GM23338 (cell line): ENCODE measurements at regions not wholly inside any gene's neighbourhood (a gene's known extent, or its start where the extent isn't known, plus 50 kb on each side); places are given as distances from the start of the nearest gene placed in this dataset.

Experiments
- ATAC-seq: fragments of 200-7000 bp; cut with Tn5 transposase; 3 replicates; pipeline ENCODE4 v1.9.1; 2020
- DNase-seq: peaks from one replicate; pipeline ENCODE4 v3.0.0-alpha.2; 2015; ENCODE audit warnings: low spot score
- H2AFZ ChIP-seq: fragments of 200-600 bp; sonication (generic); 2 replicates; pipeline ENCODE4 v1.8.0; 2016; ENCODE audit warnings: antibody characterized with exemption, mild to moderate bottlenecking, moderate library complexity
- H3F3A ChIP-seq: fragments of 200-600 bp; sonication (generic); replicated peaks from 2 replicates; pipeline ENCODE4 v1.8.0; 2017; ENCODE audit warnings: antibody characterized with exemption, mixed run types, low read depth
- H3K27ac ChIP-seq: fragments of 200-600 bp; sonication (generic); 2 replicates; pipeline ENCODE4 v1.6.1; 2016; ENCODE audit warnings: low read depth
- H3K27me3 ChIP-seq: fragments of 200-600 bp; sonication (generic); 2 replicates; pipeline ENCODE4 v1.8.0; 2016; ENCODE audit warnings: mild to moderate bottlenecking, mixed run types, moderate library complexity; ENCODE audit not compliant: insufficient read depth
- H3K36me3 ChIP-seq: fragments of 200-600 bp; sonication (generic); 2 replicates; pipeline ENCODE4 v1.8.0; 2016; ENCODE audit warnings: mild to moderate bottlenecking; ENCODE audit not compliant: insufficient read depth
- H3K4me1 ChIP-seq: fragments of 200-600 bp; sonication (generic); 2 replicates; pipeline ENCODE4 v1.8.0; 2016; ENCODE audit warnings: mild to moderate bottlenecking, moderate library complexity; ENCODE audit not compliant: insufficient read depth
- H3K4me2 ChIP-seq: fragments of 200-600 bp; sonication (generic); 2 replicates; pipeline ENCODE4 v1.7.1; 2017; ENCODE audit warnings: mixed run types
- H3K4me3 ChIP-seq: fragments of 200-600 bp; sonication (generic); 2 replicates; pipeline ENCODE4 v1.6.1; 2016; ENCODE audit warnings: mixed run types
- H3K79me2 ChIP-seq: fragments of 200-600 bp; sonication (generic); replicated peaks from 2 replicates; pipeline ENCODE4 v1.8.0; 2017; ENCODE audit warnings: mild to moderate bottlenecking; ENCODE audit not compliant: insufficient read depth
- H3K9me2 ChIP-seq: fragments of 200-600 bp; sonication (generic); 2 replicates; pipeline ENCODE4 v1.8.0; 2017; ENCODE audit not compliant: insufficient read depth
- H4K20me1 ChIP-seq: fragments of 200-600 bp; sonication (generic); replicated peaks from 2 replicates; pipeline ENCODE4 v1.8.0; 2017; ENCODE audit warnings: mild to moderate bottlenecking; ENCODE audit not compliant: insufficient read depth
- H3K27ac Mint-ChIP-seq: 2 replicates; pipeline ENCODE4 v1.8.0; 2020; ENCODE audit warnings: inconsistent platforms, mild to moderate bottlenecking, moderate library complexity, mixed read lengths
- H3K27me3 Mint-ChIP-seq: 3 replicates; pipeline ENCODE4 v1.8.0; 2022; ENCODE audit warnings: low read depth, mild to moderate bottlenecking, moderate library complexity, mixed read lengths, inconsistent platforms; ENCODE audit not compliant: insufficient read depth, poor library complexity
- H3K36me3 Mint-ChIP-seq: 3 replicates; pipeline ENCODE4 v1.8.0; 2021; ENCODE audit warnings: low read depth, mild to moderate bottlenecking, inconsistent platforms, moderate library complexity, mixed read lengths
- H3K4me1 Mint-ChIP-seq: 3 replicates; pipeline ENCODE4 v1.8.0; 2020; ENCODE audit warnings: mild to moderate bottlenecking, inconsistent platforms, mixed read lengths
- H3K4me3 Mint-ChIP-seq: 3 replicates; pipeline ENCODE4 v1.8.0; 2021; ENCODE audit warnings: moderate library complexity, mild to moderate bottlenecking, inconsistent platforms, mixed read lengths
- H3K9me3 Mint-ChIP-seq: 3 replicates; pipeline ENCODE4 v1.8.0; 2020; ENCODE audit warnings: moderate library complexity, mild to moderate bottlenecking, inconsistent platforms, mixed read lengths
- CREB1 ChIP-seq: fragments of 250-450 bp; sonication (Bioruptor Pico); IDR thresholded peaks from 2 replicates; pipeline ENCODE4 v1.5.0; 2020; ENCODE audit warnings: low read depth, mild to moderate bottlenecking, moderate library complexity
- EZH2 ChIP-seq: fragments of 200-600 bp; sonication (generic); IDR thresholded peaks from one replicate; pipeline ENCODE4 v1.8.0; 2017; ENCODE audit warnings: antibody characterized with exemption, mild to moderate bottlenecking, low read depth; ENCODE audit not compliant: unreplicated experiment
- EZH2phosphoT487 ChIP-seq: fragments of 200-600 bp; sonication (generic); IDR thresholded peaks from one replicate; pipeline ENCODE4 v1.8.1; 2018; ENCODE audit warnings: antibody characterized with exemption; ENCODE audit not compliant: unreplicated experiment
- JUNB ChIP-seq: IDR thresholded peaks from one replicate; pipeline ENCODE4 v1.6.1; 2016; ENCODE audit warnings: antibody characterized with exemption; ENCODE audit not compliant: unreplicated experiment
- NANOG ChIP-seq: IDR thresholded peaks from 2 replicates; pipeline ENCODE4 v1.6.1; 2016; ENCODE audit warnings: antibody characterized with exemption, borderline replicate concordance
- POLR2AphosphoS5 ChIP-seq: IDR thresholded peaks from 2 replicates; pipeline ENCODE4 v1.6.1; 2016; ENCODE audit warnings: antibody characterized with exemption, low read depth
- STAT1 ChIP-seq: IDR thresholded peaks from one replicate; pipeline ENCODE4 v1.6.1; 2016; ENCODE audit warnings: antibody characterized with exemption; ENCODE audit not compliant: unreplicated experiment
- ZNF114 ChIP-seq: fragments of 250-450 bp; sonication (Bioruptor Pico); IDR thresholded peaks from 2 replicates; pipeline ENCODE4 v1.5.0; 2020; ENCODE audit warnings: mild to moderate bottlenecking, moderate library complexity
- ZNF331 ChIP-seq: fragments of 250-450 bp; sonication (Bioruptor Pico); IDR thresholded peaks from 2 replicates; pipeline ENCODE4 v1.5.0; 2020; ENCODE audit warnings: low read depth, mild to moderate bottlenecking, moderate library complexity
- TF ChIP-seq, protein P1 (sequence below): fragments of 250-450 bp; sonication (Bioruptor Pico); IDR thresholded peaks from 2 replicates; pipeline ENCODE4 v1.5.0; 2020; ENCODE audit warnings: mild to moderate bottlenecking, moderate library complexity
- TF ChIP-seq, protein P2 (sequence below): IDR thresholded peaks from 2 replicates; pipeline ENCODE4 v1.6.1; 2016; ENCODE audit warnings: antibody characterized with exemption
- TF ChIP-seq, protein P3 (sequence below), 2 experiments: fragments of 200-600 bp in 1 of 2; sonication (generic) in 1 of 2; conservative IDR thresholded peaks; 2 replicates each; pipeline versions ENCODE4 v1.5.1 to v1.6.1; 2016 to 2017; ENCODE audit warnings: antibody characterized with exemption in 2 of 2, low read depth in 2 of 2, mild to moderate bottlenecking in 2 of 2, moderate library complexity in 1 of 2
- TF ChIP-seq, protein P4 (sequence below): IDR thresholded peaks from one replicate; pipeline ENCODE4 v1.6.1; 2018; ENCODE audit warnings: antibody characterized with exemption; ENCODE audit not compliant: unreplicated experiment

DNA sequence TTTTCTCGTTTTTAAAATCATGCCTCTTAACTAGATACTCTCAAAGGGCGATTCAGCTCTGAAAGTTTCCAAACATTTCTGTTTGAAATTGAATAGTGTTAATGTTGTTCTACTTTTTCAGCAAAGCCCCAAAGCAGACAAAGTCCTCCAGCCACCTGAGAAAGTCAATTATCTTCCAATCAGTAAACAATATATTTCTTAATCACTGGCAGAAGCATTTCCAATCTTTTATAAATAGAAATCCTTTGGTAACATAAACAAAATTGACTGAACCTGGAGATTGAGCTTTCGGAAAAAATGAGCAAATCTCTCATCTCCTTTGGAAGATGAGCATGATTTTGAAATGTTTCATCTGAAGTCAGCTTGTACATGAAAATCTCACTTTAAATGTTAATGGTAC lies 84.4 kb upstream of the FIBIN start:
- H4K20me1 ChIP-seq, result no peaks in the 10 kb centered on the region
- H3K27ac ChIP-seq, result no peak overlapping the region
- no peak for ATAC-seq
- TF ChIP-seq ZNF114 (no peak), EZH2 (no peak), POLR2AphosphoS5 (no peak), JUNB (no peak), ZNF331 (CRISPR knock-in tag) (no peak), STAT1 (no peak), CREB1 (CRISPR knock-in tag) (no peak), EZH2phosphoT487 (no peak), NANOG (no peak)
- TF ChIP-seq, protein P1, sequence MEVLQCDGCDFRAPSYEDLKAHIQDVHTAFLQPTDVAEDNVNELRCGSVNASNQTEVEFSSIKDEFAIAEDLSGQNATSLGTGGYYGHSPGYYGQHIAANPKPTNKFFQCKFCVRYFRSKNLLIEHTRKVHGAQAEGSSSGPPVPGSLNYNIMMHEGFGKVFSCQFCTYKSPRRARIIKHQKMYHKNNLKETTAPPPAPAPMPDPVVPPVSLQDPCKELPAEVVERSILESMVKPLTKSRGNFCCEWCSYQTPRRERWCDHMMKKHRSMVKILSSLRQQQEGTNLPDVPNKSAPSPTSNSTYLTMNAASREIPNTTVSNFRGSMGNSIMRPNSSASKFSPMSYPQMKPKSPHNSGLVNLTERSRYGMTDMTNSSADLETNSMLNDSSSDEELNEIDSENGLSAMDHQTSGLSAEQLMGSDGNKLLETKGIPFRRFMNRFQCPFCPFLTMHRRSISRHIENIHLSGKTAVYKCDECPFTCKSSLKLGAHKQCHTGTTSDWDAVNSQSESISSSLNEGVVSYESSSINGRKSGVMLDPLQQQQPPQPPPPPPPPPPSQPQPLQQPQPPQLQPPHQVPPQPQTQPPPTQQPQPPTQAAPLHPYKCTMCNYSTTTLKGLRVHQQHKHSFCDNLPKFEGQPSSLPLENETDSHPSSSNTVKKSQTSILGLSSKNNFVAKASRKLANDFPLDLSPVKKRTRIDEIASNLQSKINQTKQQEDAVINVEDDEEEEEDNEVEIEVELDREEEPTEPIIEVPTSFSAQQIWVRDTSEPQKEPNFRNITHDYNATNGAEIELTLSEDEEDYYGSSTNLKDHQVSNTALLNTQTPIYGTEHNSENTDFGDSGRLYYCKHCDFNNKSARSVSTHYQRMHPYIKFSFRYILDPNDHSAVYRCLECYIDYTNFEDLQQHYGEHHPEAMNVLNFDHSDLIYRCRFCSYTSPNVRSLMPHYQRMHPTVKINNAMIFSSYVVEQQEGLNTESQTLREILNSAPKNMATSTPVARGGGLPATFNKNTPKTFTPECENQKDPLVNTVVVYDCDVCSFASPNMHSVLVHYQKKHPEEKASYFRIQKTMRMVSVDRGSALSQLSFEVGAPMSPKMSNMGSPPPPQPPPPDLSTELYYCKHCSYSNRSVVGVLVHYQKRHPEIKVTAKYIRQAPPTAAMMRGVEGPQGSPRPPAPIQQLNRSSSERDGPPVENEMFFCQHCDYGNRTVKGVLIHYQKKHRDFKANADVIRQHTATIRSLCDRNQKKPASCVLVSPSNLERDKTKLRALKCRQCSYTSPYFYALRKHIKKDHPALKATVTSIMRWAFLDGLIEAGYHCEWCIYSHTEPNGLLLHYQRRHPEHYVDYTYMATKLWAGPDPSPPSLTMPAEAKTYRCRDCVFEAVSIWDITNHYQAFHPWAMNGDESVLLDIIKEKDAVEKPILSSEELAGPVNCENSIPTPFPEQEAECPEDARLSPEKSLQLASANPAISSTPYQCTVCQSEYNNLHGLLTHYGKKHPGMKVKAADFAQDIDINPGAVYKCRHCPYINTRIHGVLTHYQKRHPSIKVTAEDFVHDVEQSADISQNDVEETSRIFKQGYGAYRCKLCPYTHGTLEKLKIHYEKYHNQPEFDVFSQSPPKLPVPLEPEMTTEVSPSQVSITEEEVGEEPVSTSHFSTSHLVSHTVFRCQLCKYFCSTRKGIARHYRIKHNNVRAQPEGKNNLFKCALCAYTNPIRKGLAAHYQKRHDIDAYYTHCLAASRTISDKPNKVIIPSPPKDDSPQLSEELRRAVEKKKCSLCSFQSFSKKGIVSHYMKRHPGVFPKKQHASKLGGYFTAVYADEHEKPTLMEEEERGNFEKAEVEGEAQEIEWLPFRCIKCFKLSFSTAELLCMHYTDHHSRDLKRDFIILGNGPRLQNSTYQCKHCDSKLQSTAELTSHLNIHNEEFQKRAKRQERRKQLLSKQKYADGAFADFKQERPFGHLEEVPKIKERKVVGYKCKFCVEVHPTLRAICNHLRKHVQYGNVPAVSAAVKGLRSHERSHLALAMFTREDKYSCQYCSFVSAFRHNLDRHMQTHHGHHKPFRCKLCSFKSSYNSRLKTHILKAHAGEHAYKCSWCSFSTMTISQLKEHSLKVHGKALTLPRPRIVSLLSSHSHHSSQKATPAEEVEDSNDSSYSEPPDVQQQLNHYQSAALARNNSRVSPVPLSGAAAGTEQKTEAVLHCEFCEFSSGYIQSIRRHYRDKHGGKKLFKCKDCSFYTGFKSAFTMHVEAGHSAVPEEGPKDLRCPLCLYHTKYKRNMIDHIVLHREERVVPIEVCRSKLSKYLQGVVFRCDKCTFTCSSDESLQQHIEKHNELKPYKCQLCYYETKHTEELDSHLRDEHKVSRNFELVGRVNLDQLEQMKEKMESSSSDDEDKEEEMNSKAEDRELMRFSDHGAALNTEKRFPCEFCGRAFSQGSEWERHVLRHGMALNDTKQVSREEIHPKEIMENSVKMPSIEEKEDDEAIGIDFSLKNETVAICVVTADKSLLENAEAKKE (CRISPR knock-in tag), result no peak
- TF ChIP-seq, protein P2, sequence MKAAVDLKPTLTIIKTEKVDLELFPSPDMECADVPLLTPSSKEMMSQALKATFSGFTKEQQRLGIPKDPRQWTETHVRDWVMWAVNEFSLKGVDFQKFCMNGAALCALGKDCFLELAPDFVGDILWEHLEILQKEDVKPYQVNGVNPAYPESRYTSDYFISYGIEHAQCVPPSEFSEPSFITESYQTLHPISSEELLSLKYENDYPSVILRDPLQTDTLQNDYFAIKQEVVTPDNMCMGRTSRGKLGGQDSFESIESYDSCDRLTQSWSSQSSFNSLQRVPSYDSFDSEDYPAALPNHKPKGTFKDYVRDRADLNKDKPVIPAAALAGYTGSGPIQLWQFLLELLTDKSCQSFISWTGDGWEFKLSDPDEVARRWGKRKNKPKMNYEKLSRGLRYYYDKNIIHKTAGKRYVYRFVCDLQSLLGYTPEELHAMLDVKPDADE, result no peak
- TF ChIP-seq, protein P3, sequence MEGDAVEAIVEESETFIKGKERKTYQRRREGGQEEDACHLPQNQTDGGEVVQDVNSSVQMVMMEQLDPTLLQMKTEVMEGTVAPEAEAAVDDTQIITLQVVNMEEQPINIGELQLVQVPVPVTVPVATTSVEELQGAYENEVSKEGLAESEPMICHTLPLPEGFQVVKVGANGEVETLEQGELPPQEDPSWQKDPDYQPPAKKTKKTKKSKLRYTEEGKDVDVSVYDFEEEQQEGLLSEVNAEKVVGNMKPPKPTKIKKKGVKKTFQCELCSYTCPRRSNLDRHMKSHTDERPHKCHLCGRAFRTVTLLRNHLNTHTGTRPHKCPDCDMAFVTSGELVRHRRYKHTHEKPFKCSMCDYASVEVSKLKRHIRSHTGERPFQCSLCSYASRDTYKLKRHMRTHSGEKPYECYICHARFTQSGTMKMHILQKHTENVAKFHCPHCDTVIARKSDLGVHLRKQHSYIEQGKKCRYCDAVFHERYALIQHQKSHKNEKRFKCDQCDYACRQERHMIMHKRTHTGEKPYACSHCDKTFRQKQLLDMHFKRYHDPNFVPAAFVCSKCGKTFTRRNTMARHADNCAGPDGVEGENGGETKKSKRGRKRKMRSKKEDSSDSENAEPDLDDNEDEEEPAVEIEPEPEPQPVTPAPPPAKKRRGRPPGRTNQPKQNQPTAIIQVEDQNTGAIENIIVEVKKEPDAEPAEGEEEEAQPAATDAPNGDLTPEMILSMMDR (conservative IDR thresholded peaks at IDR 0.05; ENCODE audit: low read depth in 2 of 2), result no peak
- TF ChIP-seq, protein P4, sequence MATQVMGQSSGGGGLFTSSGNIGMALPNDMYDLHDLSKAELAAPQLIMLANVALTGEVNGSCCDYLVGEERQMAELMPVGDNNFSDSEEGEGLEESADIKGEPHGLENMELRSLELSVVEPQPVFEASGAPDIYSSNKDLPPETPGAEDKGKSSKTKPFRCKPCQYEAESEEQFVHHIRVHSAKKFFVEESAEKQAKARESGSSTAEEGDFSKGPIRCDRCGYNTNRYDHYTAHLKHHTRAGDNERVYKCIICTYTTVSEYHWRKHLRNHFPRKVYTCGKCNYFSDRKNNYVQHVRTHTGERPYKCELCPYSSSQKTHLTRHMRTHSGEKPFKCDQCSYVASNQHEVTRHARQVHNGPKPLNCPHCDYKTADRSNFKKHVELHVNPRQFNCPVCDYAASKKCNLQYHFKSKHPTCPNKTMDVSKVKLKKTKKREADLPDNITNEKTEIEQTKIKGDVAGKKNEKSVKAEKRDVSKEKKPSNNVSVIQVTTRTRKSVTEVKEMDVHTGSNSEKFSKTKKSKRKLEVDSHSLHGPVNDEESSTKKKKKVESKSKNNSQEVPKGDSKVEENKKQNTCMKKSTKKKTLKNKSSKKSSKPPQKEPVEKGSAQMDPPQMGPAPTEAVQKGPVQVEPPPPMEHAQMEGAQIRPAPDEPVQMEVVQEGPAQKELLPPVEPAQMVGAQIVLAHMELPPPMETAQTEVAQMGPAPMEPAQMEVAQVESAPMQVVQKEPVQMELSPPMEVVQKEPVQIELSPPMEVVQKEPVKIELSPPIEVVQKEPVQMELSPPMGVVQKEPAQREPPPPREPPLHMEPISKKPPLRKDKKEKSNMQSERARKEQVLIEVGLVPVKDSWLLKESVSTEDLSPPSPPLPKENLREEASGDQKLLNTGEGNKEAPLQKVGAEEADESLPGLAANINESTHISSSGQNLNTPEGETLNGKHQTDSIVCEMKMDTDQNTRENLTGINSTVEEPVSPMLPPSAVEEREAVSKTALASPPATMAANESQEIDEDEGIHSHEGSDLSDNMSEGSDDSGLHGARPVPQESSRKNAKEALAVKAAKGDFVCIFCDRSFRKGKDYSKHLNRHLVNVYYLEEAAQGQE, result no peak
- H3K4me1 ChIP-seq, result peaks cover 9% of the 10 kb centered on the region; the same call in 1 of the 2 replicates
- Mint-ChIP-seq H3K27me3 (no peaks in the 10 kb centered on the region), H3K36me3 (0 out of 3 replicates have a peak, but pooled peaks cover 2% of the 10 kb centered on the region), H3K27ac (no peak overlapping the region), H3K4me1 (peaks cover 9% of the 10 kb centered on the region), H3K4me3 (no peak overlapping the region), H3K9me3 (no peaks in the 10 kb centered on the region)
- H3F3A ChIP-seq, result no peaks in the 10 kb centered on the region
- H3K9me2 ChIP-seq, result peaks cover 9% of the 10 kb centered on the region
- no peaks in the 10 kb centered on the region for H3K36me3 ChIP-seq
- DNase-seq, result no peak
- H3K4me2 ChIP-seq, result no peak overlapping the region
- H2AFZ ChIP-seq, result no peak overlapping the region
- H3K4me3 ChIP-seq, result no peak overlapping the region
- H3K79me2 ChIP-seq, result no peaks in the 10 kb centered on the region
- H3K27me3 ChIP-seq, result no peaks in the 10 kb centered on the region
